ES-I3 (cell line): ENCODE measurements at regions not wholly inside any gene's neighbourhood (a gene's known extent, or its start where the extent isn't known, plus 50 kb on each side); places are given as distances from the start of the nearest gene placed in this dataset.
"Not testable (repeated sequence)": the region's sequence is repeated elsewhere in the genome, so short reads cannot be mapped to it uniquely, and the experiment has no call there.

ENCODE experiments used
- H3K36me3 ChIP-seq: 2 replicates; pipeline ENCODE4 v1.6.1; 2013; ENCODE audit warnings: mild to moderate bottlenecking, low read length, control low read depth, moderate library complexity; ENCODE audit not compliant: insufficient read depth
- H3K4me1 ChIP-seq: 2 replicates; pipeline ENCODE4 v1.6.1; 2013; ENCODE audit warnings: mild to moderate bottlenecking, control low read depth, low read length; ENCODE audit not compliant: insufficient read depth
- H3K9ac ChIP-seq: 2 replicates; pipeline ENCODE4 v1.6.1; 2013; ENCODE audit warnings: low read depth, mild to moderate bottlenecking, low read length, moderate library complexity
- H3K9me3 ChIP-seq: 2 replicates; pipeline ENCODE4 v1.6.1; 2013; ENCODE audit warnings: mild to moderate bottlenecking, low read length, moderate library complexity; ENCODE audit not compliant: control insufficient read depth, insufficient read depth

GRCh38 chr5:89350684-89351083 is 467.7 kb upstream of the MEF2C start:
- Histone ChIP-seq H3K9me3 (no peaks in the 10 kb centered on the region), H3K9ac (no peak overlapping the region), H3K36me3 (no peaks in the 10 kb centered on the region), H3K4me1 (no peaks in the 10 kb centered on the region)

DNA sequence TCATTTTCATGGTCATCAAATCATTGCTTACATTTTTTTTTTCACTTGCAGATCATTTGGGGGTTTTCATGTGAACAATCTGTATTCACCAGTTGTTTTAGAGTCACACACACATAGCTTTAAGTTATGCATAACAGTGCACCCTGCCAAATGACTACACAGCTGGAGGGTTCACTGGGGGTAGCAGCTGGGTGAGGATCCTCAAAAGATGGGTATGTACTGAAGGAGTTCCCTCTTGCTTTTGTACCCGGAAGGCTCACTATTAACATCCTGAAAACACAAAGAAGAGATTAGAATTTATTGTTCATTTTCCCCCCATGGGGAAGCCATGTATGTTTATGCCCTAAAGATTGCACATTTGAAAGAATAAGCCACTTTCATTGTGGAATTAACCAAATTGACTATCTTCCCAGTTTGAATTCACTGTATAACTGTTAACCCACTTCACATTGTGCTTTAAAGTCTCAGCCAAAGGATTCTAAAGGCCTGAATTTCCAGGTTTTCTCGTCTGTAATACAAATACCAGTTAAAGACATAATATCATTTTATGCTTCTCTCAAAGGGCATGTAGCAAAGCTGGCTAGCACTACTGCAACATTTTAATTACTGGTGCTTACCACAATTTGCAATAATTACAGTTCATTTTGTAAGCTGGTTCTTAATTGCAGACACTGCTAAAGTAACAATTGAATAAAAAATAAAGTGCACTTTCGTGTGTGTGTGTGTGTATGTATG is 466.4 kb upstream of the MEF2C start:
- Histone ChIP-seq H3K36me3 (no peaks in the 10 kb centered on the region), H3K9ac (no peak overlapping the region), H3K4me1 (no peaks in the 10 kb centered on the region), H3K9me3 (no peaks in the 10 kb centered on the region)

DNA sequence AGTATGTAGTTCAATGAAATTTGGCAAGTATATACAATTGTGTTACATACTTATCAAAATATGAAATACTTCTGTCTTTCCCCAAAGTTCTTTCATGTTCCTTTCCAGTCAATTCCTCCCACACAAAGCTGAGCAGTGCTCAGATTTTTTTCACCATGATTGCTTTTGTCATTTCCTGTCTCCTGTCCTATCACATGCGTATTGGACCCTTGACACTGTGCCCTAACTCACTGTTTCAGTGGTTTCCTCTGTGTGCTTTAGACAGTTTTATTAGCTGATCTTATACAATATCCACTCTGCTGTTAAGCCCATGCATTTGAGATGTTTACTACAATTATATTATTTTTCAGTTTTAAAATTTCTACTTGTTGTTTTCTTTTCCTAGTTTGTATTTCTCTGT is 463.6 kb upstream of the MEF2C start:
- no peak overlapping the region for H3K9ac ChIP-seq

DNA sequence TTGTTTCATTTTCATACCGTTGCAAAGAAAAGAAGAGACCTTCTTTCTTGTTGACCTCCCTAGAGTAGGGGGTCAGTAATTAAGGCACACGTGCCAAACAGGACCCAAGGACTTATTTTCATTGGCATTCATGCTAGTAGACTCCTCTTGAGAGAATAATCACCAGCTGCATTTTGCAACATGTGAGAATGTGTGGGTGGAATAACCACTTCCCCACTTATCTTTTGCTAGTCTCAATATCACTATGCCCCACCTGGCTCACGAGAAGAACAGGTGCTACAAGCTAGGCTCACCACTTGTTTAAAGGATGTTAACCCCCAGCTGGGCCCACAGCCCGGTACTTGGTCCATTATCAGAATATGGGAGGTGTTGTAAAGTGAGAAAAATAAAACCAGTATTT is 460.7 kb upstream of the MEF2C start:
- no peaks in the 10 kb centered on the region for H3K9me3 ChIP-seq
- no peaks in the 10 kb centered on the region; the same call in 1 of the 2 replicates for H3K4me1 ChIP-seq
- H3K9ac ChIP-seq = no peak overlapping the region
- H3K36me3 ChIP-seq = no peaks in the 10 kb centered on the region

More for the DNA sequence above, 463.6 kb upstream of the MEF2C start:
- H3K4me1 ChIP-seq = no peaks in the 10 kb centered on the region; the same call in 1 of the 2 replicates
- H3K9me3 ChIP-seq = no peaks in the 10 kb centered on the region
- no peaks in the 10 kb centered on the region for H3K36me3 ChIP-seq

- Histone ChIP-seq H3K4me1 (no peaks in the 10 kb centered on the region; the same call in 1 of the 2 replicates), H3K36me3 (no peaks in the 10 kb centered on the region), H3K9me3 (no peaks in the 10 kb centered on the region), H3K9ac (no peak overlapping the region)
Observed at GRCh38 chr5:89342106-89342876, 459.3 kb upstream of the MEF2C start.

- H3K9ac ChIP-seq = no peak overlapping the region
- H3K36me3 ChIP-seq = no peaks in the 10 kb centered on the region
- no peaks in the 10 kb centered on the region for H3K9me3 ChIP-seq
- H3K4me1 ChIP-seq = no peaks in the 10 kb centered on the region; the same call in 1 of the 2 replicates
Observed at GRCh38 chr5:89338935-89339334, 456.0 kb upstream of the MEF2C start.

GRCh38 chr5:89336111-89336510 is 453.1 kb upstream of the MEF2C start:
- no peak overlapping the region for H3K9ac ChIP-seq
- no peaks in the 10 kb centered on the region for H3K9me3 ChIP-seq
- H3K36me3 ChIP-seq = no peaks in the 10 kb centered on the region
- no peaks in the 10 kb centered on the region for H3K4me1 ChIP-seq

- no peaks in the 10 kb centered on the region for H3K36me3 ChIP-seq
- no peaks in the 10 kb centered on the region for H3K4me1 ChIP-seq
- H3K9me3 ChIP-seq = no peaks in the 10 kb centered on the region
- no peak overlapping the region for H3K9ac ChIP-seq
Observed at GRCh38 chr5:89330140-89330539, 447.2 kb upstream of the MEF2C start.

- H3K9ac ChIP-seq = no peak overlapping the region
- no peaks in the 10 kb centered on the region for H3K4me1 ChIP-seq
- H3K9me3 ChIP-seq = no peaks in the 10 kb centered on the region
- no peaks in the 10 kb centered on the region for H3K36me3 ChIP-seq
Observed at GRCh38 chr5:89327608-89328007, 444.6 kb upstream of the MEF2C start.

- no peak overlapping the region for H3K9ac ChIP-seq
- no peaks in the 10 kb centered on the region for H3K4me1 ChIP-seq
- no peaks in the 10 kb centered on the region for H3K9me3 ChIP-seq
- H3K36me3 ChIP-seq = no peaks in the 10 kb centered on the region
Observed at GRCh38 chr5:89324990-89325389, 442.0 kb upstream of the MEF2C start.

- Histone ChIP-seq H3K4me1 (no peaks in the 10 kb centered on the region), H3K36me3 (no peaks in the 10 kb centered on the region), H3K9ac (no peak overlapping the region), H3K9me3 (no peaks in the 10 kb centered on the region)
Observed at GRCh38 chr5:89320421-89321277, 437.7 kb upstream of the MEF2C start.

DNA sequence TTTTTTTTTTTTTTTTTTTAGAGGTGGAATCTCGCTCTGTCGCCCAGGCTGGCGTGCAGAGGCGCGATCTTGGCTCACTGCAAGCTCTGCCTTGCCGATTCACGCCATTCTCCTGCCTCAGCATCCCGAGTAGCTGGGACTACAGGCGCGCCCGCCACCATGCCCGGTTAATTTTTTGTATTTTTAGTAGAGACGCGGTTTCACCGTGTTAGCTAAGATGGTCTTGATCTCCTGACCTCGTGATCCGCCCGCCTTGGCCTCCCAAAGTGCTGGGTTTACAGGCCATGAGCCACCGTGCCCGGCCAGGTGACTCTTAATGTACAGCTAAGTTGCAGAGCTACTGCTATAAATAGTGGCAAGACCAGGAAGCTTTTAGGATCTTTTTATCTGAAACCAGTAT is 434.9 kb upstream of the MEF2C start:
- H3K4me1 ChIP-seq, H3K9ac ChIP-seq, H3K9me3 ChIP-seq, H3K36me3 ChIP-seq: not testable (repeated sequence)

- Histone ChIP-seq H3K9me3 (no peaks in the 10 kb centered on the region), H3K36me3 (no peaks in the 10 kb centered on the region), H3K4me1 (0 out of 2 replicates have a peak, but pooled peaks cover 4% of the 10 kb centered on the region), H3K9ac (no peak overlapping the region)
Observed at GRCh38 chr5:89315286-89316100, 432.5 kb upstream of the MEF2C start.
